Loucy (cell line): ENCODE measurements at regions not wholly inside any gene's neighbourhood (a gene's known extent, or its start where the extent isn't known, plus 50 kb on each side); places are given as distances from the start of the nearest gene placed in this dataset.

Experiments used
- EZH2phosphoT487 ChIP-seq: fragments of 200-600 bp; IDR thresholded peaks from 2 replicates; pipeline ENCODE4 v1.6.1; 2018; ENCODE audit warnings: antibody characterized with exemption, mild to moderate bottlenecking, moderate library complexity, borderline replicate concordance
- TF ChIP-seq, protein P1 (sequence below): fragments of 200-600 bp; sonication (generic); conservative IDR thresholded peaks from 2 replicates; pipeline ENCODE4 v1.5.1; 2014; ENCODE audit warnings: mild to moderate bottlenecking, antibody characterized with exemption, low read length

DNA sequence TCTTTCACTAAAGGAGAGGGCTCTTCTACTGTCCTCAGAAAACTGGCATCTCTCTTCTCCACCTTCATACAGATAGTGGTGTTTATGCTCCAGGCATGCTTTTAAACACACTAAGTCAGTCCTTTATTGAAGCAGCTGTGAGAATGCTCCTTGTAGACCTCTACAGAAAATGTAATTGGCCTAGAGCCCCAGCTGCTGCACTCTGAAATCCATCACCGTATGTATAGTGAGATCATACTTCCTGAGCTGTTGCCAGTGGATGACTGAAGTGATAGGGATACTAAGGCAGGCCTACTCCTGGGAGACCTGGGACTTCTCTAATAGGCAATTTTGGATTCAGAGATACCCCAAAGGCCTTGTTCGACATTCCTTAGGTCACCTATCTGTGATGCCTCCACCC is 535.4 kb downstream of the RPS29 start:
- TF ChIP-seq, protein P1, sequence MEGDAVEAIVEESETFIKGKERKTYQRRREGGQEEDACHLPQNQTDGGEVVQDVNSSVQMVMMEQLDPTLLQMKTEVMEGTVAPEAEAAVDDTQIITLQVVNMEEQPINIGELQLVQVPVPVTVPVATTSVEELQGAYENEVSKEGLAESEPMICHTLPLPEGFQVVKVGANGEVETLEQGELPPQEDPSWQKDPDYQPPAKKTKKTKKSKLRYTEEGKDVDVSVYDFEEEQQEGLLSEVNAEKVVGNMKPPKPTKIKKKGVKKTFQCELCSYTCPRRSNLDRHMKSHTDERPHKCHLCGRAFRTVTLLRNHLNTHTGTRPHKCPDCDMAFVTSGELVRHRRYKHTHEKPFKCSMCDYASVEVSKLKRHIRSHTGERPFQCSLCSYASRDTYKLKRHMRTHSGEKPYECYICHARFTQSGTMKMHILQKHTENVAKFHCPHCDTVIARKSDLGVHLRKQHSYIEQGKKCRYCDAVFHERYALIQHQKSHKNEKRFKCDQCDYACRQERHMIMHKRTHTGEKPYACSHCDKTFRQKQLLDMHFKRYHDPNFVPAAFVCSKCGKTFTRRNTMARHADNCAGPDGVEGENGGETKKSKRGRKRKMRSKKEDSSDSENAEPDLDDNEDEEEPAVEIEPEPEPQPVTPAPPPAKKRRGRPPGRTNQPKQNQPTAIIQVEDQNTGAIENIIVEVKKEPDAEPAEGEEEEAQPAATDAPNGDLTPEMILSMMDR, result no peak
- TF ChIP-seq EZH2phosphoT487, result no peak
